ENCODE measurements at regions not wholly inside any gene's neighbourhood (a gene's known extent, or its start where the extent isn't known, plus 50 kb on each side); places are given as distances from the start of the nearest gene placed in this dataset.

DNA sequence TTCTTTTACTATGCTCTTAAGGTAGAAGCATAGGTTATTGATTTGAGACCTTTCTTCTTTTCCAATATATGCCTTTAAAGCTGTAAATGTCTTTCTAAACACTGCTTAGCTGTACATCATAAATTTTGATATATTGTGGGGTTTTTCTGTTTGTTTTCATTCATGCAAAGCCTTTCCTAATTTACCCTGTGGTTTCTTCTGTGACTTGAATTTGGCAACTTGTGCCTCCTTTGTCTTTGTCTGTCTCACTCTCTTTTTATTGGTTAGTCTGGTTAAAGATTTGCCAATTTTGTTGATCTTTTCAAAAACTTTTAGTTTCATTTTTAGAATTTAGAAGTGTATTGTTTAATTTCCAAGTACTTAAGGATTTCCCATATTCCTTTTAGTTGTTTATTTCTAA is 343.1 kb downstream of the OXSM start:
- TF ChIP-seq, protein P1, sequence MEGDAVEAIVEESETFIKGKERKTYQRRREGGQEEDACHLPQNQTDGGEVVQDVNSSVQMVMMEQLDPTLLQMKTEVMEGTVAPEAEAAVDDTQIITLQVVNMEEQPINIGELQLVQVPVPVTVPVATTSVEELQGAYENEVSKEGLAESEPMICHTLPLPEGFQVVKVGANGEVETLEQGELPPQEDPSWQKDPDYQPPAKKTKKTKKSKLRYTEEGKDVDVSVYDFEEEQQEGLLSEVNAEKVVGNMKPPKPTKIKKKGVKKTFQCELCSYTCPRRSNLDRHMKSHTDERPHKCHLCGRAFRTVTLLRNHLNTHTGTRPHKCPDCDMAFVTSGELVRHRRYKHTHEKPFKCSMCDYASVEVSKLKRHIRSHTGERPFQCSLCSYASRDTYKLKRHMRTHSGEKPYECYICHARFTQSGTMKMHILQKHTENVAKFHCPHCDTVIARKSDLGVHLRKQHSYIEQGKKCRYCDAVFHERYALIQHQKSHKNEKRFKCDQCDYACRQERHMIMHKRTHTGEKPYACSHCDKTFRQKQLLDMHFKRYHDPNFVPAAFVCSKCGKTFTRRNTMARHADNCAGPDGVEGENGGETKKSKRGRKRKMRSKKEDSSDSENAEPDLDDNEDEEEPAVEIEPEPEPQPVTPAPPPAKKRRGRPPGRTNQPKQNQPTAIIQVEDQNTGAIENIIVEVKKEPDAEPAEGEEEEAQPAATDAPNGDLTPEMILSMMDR (IDR thresholded peaks at IDR 0.05): no peak
- TF ChIP-seq POLR2A (IDR thresholded peaks at IDR 0.05): no peak
